ENCODE measurements at regions not wholly inside any gene's neighbourhood (a gene's known extent, or its start where the extent isn't known, plus 50 kb on each side); places are given as distances from the start of the nearest gene placed in this dataset.
A peak's percentile ranks its signal among the peaks of the same experiment; 100 is the strongest.

DNA sequence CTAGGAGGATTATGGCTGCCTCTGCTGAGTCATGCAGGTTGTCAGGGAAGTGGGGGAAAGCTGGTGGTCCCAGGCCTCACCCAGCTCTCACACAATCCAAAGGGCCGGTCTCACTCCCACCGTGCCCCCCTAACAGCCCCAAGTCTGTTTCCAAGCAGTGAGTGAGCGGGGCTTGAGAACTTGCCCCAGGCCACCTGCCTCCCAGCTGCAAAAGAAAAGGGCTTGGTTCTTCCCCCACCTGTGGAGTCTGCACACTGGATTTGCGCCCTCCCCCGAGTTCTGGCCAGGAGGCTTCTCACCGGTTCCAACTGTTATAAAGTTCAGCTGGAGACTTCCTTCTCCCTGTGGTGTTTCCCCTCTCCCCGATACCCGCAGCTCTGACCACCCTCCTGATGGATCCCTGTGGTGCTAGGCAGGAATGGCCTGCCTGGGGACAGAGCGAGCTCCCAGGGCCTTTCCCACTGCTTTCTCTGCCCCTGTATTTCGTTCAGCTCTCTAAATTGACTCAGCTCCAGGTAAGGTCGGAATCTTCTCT, 222.3 kb downstream of the BARHL2 start:
- no peak for DNase-seq

DNA sequence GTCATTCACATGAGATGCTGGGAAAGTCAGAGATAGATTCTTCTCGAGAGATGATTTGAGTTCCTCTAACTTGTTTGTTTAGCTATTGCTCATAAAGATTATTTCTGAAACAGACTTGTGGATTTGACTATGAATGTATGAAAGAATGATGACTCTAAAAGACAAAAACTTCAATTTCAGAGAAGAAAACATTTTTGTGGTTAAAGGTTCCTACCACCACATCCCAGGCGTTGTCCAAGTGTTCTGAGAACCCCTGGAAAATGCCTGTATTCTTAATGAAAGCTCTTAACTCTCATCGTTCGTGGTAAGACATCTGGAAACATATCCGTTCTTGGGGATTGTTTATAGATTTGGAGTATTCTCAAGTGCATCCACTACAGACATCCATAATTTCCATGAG, 228.7 kb downstream of the BARHL2 start:
- no peak for DNase-seq

DNA sequence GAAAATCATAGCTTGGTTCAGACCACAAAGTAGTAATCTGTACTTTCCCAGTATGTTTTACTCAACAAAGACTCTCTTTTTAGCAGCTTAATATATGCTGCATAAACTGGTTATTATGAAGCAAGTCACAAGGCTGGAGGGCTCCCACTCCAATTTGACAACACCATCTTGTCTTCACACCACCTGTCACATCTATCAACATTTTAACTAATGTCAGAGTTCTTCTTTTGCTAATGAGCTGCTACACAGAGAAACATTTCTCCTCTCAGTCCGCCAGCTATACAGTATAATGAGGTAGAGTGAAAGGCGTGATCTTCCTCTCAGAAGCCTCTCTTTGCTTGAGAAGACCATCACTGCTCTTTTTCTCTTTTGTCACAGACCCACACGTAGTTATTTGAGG, 230.1 kb downstream of the BARHL2 start:
- no peak for DNase-seq

DNA sequence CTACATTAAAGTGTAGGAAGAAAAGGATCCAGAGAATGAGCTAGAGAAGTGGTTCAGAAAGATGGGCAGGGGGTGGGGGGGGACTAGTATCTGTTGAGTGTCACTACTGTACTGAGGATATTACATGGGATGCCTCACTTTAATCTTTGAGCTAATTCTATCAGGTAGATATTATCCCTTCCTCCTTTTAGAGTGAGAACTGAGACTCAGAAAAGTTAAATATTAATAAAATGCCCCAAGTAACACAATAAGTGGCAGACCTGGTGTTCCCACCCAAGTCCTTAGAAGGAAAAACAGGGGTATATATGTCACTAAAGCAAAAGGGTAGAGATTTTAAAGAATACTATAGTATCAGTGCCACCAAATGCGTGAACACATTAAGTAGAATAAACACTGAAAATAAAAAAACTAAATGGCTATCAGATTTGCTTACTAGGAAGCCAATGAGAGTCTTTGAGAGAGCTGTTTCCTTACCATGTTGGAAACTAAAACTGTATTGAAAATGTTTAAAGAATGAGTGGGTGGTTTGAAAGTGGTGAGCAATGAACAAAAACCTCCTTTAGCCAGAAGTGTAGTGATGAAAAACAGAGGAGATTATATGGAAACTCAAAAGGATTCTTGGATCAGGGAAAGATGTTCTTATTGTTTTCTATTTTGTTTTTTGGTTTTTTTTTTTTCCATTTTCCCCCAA, 230.8 kb downstream of the BARHL2 start:
- DNase-seq: no peak

DNA sequence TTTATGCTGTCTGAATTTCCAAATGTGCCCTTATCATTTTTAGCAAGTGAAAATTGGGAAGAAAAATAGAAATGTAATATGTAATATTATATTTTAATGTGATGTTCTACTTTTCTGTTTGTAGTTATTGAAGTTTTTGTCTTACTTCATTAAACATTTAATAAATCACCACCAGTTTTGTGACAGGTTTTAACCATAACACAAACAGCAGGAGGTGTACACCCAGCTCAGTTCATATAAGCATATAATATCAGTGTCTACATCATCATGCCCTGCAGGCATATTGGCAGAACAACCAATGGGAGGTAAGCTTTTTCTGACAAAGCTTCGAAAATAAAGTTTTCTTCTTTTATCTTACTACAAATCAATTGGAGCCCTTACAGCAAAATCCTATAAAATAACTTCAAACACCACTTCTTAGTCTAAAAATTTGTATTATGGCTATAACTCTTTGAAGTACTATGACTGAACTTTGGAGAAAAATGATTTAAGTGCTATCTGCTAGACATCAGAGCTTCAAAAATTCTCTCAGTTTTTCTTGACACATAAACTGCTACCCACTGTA, 236.7 kb downstream of the BARHL2 start:
- DNase-seq: no peak

DNA sequence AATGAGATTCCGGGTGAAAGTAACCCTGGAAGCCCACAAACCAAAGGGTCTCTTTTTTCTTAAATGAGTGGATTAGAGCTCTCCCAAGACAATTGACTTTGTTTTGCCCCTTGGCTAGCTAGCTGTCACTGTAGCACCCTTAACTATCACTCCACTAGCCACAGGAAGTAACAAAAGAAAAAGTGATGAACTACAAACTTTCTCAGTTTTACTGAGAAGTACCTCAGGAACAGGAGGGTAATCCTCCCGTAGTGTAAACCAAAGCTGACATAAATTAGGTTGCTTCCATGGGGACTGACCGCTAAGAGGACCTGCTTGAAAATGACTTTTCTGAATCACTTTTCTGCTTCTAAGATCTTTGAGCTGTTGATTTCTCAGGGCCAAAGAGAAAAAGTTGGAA, 240.1 kb downstream of the BARHL2 start:
- DNase-seq: no peak

DNA sequence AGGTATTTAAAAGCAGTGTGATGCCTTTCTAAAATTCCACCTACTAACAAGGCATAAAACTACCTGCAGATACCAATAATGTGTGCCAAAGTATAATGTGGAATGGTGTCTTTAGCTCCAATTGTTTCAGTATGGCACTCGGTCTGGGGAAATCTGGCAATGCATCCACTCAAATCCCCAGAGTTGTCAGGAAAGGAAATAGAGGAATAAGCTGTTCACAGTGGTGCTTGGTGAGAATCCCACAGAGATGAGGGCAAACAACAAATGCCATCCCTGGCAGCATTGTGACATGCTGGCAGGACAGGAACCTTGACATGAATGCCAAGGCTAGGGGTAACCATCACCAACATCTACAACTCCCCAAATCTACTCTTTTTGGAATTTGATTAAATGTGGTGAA, 240.7 kb downstream of the BARHL2 start:
- no peak for DNase-seq

DNA sequence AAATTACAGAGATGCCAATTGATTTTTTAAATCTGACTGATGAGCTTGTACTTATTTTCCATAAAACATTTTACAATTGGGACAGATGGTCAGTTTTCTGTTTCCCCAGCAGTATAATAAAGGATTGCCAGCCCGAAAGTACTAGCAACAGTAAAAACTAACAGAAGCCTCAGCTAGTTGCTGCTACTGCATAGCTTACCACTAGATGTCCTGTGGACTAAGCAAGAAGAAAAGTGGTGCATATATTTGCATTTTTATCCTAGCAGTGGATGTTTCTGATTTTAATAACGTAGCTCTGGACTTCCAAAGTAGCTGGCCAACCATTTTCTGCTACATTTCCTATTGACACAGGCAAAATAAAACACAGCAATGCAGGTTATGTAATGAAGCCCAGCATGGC, 241.5 kb downstream of the BARHL2 start:
- peak in 1 of 2 experiments; percentile 17 for DNase-seq

DNA sequence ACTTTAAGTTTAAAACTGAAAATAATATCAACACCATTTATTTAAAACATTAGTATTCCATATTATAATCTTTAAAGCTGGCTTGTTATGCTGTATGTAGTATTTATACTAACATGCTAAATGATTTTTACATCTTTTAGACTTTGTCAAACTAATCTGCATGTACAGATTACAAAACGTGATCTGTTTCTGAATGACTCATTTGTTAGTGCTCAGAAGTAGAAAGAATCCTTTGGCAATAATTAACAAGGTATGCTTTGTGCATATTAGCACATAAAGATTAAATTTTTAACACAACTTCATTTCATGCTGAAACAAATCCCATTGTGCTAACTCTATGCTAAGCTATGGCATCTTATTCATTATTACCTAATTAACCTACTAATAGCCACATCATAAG, 242.4 kb downstream of the BARHL2 start:
- DNase-seq: no peak

DNA sequence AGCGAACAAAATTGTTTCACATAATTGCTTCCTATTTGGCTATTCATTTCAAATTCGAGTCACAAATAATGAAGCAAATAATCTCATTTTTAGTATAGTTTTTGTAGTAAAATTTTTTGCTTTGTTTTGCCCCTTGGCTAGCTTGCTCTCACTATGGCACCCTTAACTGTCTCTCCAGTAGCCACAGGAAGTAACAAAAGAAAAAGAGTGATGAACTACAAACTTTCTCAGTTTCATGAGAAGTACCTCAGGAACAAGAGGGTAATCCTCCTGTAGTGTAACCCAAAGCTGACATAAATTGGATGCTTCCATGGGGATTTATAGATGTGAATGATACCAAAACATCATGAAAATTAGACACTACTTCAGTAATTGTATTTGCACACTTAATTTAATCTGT, 242.9 kb downstream of the BARHL2 start:
- DNase-seq: no peak

DNA sequence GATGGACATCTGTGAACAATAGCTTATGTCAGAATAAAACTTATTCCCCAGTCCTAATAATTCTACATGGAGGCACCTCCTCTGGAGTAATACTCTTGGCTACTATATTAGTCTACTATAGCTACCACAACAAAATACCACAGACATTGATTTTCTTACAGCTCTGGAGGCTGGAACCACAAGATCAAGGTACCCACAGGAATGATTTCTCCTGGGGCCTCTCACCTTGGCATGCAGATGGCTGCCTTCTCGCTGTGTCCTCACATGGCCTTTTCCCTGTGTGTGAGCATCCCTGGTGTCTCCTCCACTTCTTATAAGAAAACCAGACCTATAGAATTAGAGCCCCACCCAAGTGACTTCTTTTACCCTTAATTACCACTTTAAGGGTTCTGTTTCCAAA, 244.3 kb downstream of the BARHL2 start:
- no peak for DNase-seq

DNA sequence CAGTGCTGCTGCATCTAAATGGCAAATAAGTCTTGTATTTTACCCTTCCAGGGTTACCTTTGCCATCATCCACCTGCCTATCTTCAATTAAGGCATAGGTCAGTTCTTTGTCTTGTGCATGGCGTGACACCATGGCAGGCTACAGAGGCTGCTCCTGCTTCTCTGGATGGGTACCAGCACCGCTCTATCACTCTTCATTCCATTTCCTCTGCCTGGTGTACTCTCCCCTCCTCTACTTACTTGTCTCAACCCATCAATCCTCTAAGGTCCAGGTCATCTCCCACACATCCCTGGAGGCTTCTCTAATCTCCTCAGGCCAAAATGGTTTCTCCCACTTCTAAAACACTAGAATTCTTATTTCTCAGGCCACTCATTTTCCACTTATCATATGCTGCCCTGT, 257.5 kb downstream of the BARHL2 start:
- DNase-seq: no peak

DNA sequence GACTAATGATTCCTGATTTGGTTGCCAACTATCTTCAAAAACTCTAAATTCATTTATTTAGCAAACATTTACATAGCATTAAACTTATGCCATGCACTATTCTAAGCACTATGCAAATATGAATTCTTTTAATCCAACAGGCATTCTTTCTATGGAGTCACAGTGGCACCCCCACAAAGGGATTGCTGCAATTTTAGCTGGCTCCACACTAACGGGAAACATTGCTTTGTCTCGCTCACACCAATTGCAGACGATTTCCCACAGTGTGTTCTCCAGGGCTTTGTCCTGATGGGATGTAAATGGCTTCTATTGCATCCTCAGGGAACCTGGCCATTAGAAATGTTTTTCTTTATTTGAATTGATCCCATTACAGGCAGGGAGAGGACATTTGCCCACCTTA, 259.1 kb downstream of the BARHL2 start:
- no peak for DNase-seq

DNA sequence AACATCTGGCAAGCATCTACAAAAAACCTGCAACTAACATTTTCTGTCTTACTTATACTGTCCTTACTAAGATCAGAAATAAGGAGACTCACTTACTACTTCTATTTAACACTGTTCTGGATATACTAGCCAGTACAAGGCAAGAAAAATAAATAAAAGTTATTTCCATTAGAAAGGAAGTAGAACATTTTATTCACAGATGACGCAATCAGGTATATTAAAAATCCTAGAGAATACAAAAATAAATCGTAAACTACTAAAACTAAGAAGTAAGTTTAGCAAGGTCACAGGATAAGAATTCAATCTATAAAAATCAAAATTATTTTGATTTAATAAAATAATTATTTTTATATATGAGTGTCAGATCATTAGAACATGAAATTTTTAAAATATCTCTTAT, 264.6 kb downstream of the BARHL2 start:
- DNase-seq: no peak

DNA sequence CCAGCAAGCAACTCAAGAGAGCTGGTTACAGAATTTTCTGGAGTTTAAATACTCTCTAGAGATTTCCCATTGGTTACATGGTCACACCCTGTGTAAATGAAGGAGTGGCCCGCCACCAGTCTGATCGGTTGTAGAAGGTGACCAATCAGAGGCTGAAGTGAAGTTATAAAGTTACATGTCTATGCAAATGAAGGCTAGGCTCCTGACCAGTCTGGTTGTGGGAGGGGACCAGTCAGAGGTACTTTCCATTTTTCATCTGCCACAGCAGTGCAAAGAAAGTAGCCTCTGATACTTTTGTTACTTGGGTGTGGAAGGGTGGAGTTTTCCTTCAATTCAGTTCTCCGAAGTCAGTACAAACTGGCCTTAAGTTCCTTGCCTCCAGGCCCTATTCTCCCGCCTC, 273.7 kb downstream of the BARHL2 start:
- DNase-seq: no peak

DNA sequence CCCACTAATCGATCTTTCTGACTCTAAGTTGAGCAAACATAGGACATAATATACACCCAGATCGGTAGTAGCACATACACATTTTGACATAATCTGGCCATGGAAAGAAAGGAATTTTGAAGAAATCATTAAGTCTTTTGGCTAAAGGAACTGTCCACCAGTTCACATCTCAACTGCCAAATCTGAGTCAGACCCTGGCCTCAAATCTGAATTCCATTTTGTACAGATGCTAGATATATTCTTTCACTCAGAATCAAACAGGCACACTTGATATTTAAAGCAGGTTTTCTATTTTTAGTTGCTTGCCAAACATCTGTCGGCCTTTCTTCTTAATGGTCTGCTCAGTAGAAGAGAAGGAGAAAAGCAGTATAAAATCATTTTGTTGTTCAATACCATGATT, 281.8 kb downstream of the BARHL2 start:
- no peak for DNase-seq

DNA sequence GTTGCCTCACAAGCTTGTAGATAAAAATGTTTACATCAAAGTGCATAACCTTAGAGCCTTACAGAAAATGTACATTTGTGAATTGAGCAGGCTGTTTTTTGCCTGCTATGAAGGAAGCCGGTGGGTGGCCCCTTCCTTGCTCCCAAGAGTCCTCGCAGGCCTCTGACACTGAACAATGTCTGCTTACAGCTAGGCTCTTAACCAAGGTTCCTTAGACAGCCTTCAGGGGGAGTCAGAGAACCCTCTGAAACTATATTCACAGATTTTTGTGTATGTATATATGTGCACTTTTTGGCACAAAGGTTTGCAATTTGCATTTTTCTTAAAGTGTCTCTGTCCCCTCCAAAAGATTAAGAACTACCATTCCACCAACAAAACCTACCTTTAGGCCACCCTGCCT, 282.6 kb downstream of the BARHL2 start:
- no peak for DNase-seq

DNA sequence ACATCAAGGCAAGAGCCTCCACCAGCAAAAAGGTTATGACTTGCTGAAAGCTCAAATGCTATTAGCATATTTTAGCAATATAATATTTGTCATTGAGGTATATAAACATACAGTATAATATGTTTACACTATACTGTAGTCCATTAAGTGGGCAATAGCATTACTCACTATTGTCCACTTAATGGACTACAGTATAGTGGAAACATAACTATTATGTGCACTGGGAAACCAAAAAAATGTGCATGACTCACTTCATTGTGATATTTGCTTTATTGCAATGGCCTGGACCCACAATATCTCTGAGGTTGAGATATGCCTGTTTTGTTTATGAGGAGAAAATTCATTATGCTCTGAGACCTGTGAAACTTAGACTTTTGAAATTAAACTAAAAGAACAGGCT, 300.0 kb downstream of the BARHL2 start:
- DNase-seq: no peak

DNA sequence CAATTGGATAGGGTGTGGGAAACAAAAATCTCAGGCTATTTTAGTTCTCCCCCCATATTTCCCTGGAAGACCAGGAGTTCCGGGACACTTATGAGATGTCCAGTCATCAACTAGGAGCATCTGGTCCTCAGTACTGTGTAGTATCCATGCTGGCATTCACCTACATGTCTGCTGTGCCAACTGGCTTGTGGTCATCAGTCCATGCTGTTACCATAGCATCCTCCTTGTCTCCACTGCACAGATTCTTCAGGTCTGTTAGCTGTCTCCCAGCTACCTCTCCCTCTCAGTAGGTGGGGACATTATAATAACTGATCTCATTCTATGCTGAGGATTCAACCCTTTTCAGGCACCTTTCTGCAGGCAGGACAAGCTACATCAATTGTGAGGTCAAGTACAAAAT, 302.9 kb downstream of the BARHL2 start:
- no peak for DNase-seq

DNA sequence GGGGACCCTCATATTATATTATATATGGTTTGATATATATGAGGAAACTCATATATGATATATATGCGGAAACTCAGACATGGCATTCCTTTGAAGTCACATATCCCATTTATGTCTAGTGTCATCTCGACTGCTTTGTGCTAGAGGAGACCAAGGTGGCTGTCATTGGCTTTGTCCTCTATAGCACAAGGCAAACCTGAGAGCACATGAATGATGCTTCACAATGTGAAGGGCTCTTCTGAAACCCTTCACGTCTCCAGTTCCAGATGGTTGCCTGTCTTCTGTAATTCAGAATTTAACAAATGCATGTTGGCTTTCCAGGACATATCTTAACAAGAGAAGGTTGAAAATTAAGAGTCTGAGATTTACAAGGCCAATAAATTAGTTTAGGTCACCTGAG, 303.6 kb downstream of the BARHL2 start:
- DNase-seq: no peak

DNA sequence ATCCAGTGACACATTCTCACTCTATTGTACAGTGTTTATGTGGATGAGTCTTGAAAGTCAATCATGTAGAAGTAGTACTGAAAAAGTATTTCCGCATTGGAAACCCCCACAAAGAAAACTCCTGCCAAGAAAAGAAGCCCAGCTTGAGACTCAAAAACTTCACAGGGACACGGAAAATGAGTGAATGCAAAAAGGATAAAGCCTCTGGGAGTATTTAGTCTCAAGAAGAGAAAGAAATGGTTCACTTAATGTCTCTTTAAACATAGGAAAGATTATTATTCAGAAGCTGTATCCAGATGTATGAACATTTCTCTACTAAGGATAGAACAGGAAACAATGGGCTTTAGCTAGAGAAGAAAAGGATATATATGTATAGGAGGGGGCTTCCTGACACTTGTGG, 304.5 kb downstream of the BARHL2 start:
- DNase-seq: no peak

DNA sequence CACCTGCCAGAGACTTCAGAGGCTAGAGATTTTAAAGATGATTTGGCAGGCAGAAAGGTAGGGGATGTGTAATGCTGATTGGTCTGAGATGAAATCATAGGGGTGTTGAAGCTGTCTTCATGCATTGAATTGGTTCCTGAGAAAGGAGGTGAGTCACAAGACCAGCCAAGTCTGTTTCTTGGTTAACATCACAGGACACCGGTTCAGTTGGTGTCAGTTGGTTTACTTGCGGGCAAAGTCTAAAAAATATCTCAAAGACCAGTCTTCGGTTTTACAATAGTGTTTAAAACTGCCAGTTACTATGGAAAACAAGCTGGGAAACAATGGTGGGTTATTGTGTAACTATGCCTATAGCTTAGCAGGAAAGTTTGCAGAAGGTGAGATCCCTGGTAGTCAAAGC, 305.9 kb downstream of the BARHL2 start:
- no peak for DNase-seq

DNA sequence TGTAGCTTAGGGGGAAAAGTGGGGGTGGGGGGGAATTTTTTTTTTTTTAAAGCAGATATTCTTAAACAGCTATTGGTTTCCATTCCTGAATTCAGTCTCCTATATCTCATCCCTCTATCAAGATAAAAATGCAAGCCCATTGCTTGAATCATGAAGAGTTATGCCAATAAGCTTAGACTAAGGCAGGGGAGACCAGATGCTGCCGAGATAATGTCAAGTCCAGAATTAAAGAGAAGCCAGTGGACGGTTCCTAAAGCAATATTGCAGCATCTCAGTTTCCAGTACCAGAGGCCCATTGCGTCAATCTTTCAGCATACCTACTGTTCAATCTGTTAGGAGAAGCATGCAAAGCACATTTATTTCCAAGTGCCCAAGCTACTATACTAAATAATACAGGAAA, 309.4 kb downstream of the BARHL2 start:
- no peak for DNase-seq

DNA sequence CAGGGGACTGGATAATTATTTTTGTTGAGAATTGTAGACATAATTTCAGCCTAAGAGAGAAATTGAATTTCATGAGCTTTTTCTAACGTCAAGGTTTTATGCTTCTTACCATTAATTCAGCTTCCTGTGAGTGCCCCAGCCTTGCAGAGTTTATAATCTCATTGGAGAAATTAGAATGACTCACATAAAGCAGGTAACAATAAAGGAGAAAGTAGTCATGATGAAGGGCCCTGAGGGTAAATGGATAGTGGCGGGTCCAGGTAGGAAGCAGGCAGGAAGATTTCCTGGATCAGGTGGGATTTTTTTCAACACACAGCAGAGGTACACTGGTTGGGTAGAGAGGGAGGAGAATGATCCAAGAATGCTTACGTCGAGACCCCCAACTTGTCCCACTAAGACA, 311.4 kb downstream of the BARHL2 start:
- DNase-seq: no peak

Measured in NCI-H2081 (cell line).